HepG2 (cell line): ENCODE measurements at regions not wholly inside any gene's neighbourhood (a gene's known extent, or its start where the extent isn't known, plus 50 kb on each side); places are given as distances from the start of the nearest gene placed in this dataset.

Source experiments
- ATAC-seq: fragments of 200-7000 bp; cut with Tn5 transposase; 3 replicates; pipeline ENCODE4 v1.9.1; 2020; ENCODE audit warnings: mild to moderate bottlenecking, moderate library complexity
- BruUV-seq: library from RNA; stranded (reverse); fragments of 400-500 nt; replicated peaks from 2 replicates; lab custom pipeline; 2021; lab: Mats Ljungman, UMichigan
- CTCF ChIA-PET: fragments of 300-600 bp; formaldehyde crosslinking; extraction: SDS; loops from one replicate; lab custom pipeline; 2021; ENCODE audit warnings: low total read pairs, inconsistent platforms, low intra/inter-chr PET ratio; lab: Yijun Ruan, JAX
- POLR2A ChIA-PET: fragments of 350-600 bp; sonication (Branson Sonifier 250); formaldehyde crosslinking; loops from one replicate; lab custom pipeline; 2020; ENCODE audit warnings: antibody characterized with exemption, inconsistent platforms; lab: Yijun Ruan, JAX
- DNase-seq: peaks from one replicate; pipeline ENCODE4 v3.0.0-alpha.2; 2015; ENCODE audit warnings: low spot score
- FAIRE-seq: peaks from 3 replicates; lab custom pipeline; 2011; peaks lifted over from hg19 to GRCh38; lab: Jason Lieb, UNC
- H2AFZ ChIP-seq: one replicate; pipeline ENCODE4 v1.6.1; 2011; ENCODE audit warnings: low read length, inconsistent platforms
- H3K27ac ChIP-seq: fragments of 300-600 bp; 3 replicates; pipeline ENCODE4 v1.8.0; 2011; ENCODE audit warnings: mixed run types, mild to moderate bottlenecking, mixed read lengths, low read length, inconsistent platforms; ENCODE audit not compliant: insufficient read depth; ENCODE audit errors: extremely low read length
- H3K27me3 ChIP-seq, 2 experiments: fragments of 200-600 bp in 1 of 2; 2 replicates in 1 of 2; 3 replicates in 1 of 2; pipeline versions ENCODE4 v1.6.0 to v1.8.0; 2011; ENCODE audit warnings: low read length in 2 of 2, mild to moderate bottlenecking in 2 of 2, moderate library complexity in 2 of 2, inconsistent platforms in 1 of 2; ENCODE audit not compliant: insufficient read depth in 2 of 2, control insufficient read depth in 1 of 2
- H3K36me3 ChIP-seq, 2 experiments: fragments of 200-600 bp in 1 of 2; replicated peaks in 1 of 2; 2 replicates in 1 of 2; 3 replicates in 1 of 2; pipeline versions ENCODE4 v1.5.1 to v1.8.0; 2011; ENCODE audit warnings: low read length in 2 of 2, inconsistent platforms in 1 of 2; ENCODE audit not compliant: insufficient read depth in 2 of 2, control insufficient read depth in 1 of 2
- H3K4me1 ChIP-seq: 2 replicates; pipeline ENCODE4 v1.5.1; 2012; ENCODE audit warnings: low read length, inconsistent platforms; ENCODE audit not compliant: insufficient read depth
- H3K4me2 ChIP-seq: 2 replicates; pipeline ENCODE4 v1.6.0; 2011; ENCODE audit warnings: low read depth, low read length, inconsistent platforms
- H3K4me3 ChIP-seq, 3 experiments: fragments of 200-600 bp in 1 of 3; sonication (generic), shearing (Covaris generic) in 1 of 3; replicated peaks in 1 of 3; 2 replicates each; pipeline ENCODE4 v1.5.1; 2011 to 2016; ENCODE audit warnings: low read length in 3 of 3, inconsistent platforms in 2 of 3, low read depth in 2 of 3, mild to moderate bottlenecking in 2 of 3, control low read depth in 1 of 3, mixed read lengths in 1 of 3; ENCODE audit not compliant: insufficient read depth in 1 of 3
- H3K79me2 ChIP-seq: one replicate; pipeline ENCODE4 v1.6.1; 2011; ENCODE audit warnings: low read length, inconsistent platforms; ENCODE audit not compliant: insufficient read depth
- H3K9ac ChIP-seq: 2 replicates; pipeline ENCODE4 v1.6.0; 2011; ENCODE audit warnings: mild to moderate bottlenecking, low read depth, low read length, inconsistent platforms; ENCODE audit not compliant: insufficient read depth
- H3K9me3 ChIP-seq: 2 replicates; pipeline ENCODE4 v1.5.1; 2012; ENCODE audit warnings: mild to moderate bottlenecking, low read length
- H4K20me1 ChIP-seq: 2 replicates; pipeline ENCODE4 v1.6.0; 2011; ENCODE audit warnings: inconsistent platforms, mild to moderate bottlenecking, low read length, moderate library complexity; ENCODE audit not compliant: insufficient read depth
- CEBPB ChIP-seq: IDR thresholded peaks from 2 replicates; pipeline ENCODE4 v1.6.1; 2011; ENCODE audit warnings: low read depth, low read length, improper control_type of control experiment, borderline replicate concordance
- SMAD1 ChIP-seq: sonication (generic); formaldehyde crosslinking; IDR thresholded peaks from 2 replicates; pipeline ENCODE4 v1.4.0; 2020; ENCODE audit warnings: missing genetic modification reagents, low read depth, mild to moderate bottlenecking, borderline replicate concordance
- ZNF138 ChIP-seq: sonication (generic); formaldehyde crosslinking; IDR thresholded peaks from 2 replicates; pipeline ENCODE4 v1.5.0; 2020; ENCODE audit warnings: mild to moderate bottlenecking, low read depth, missing genetic modification reagents
- ZNF337 ChIP-seq: sonication (generic); formaldehyde crosslinking; IDR thresholded peaks from 2 replicates; pipeline ENCODE4 v1.5.1; 2020; ENCODE audit warnings: missing genetic modification reagents, low read depth, mild to moderate bottlenecking, borderline replicate concordance
- ZNF605 ChIP-seq: sonication (generic); formaldehyde crosslinking; IDR thresholded peaks from 2 replicates; pipeline ENCODE4 v1.8.0; 2022; ENCODE audit warnings: mild to moderate bottlenecking, missing genetic modification reagents
- ZNF775 ChIP-seq: sonication (generic); formaldehyde crosslinking; IDR thresholded peaks from 2 replicates; pipeline ENCODE4 v1.4.0; 2020; ENCODE audit warnings: missing genetic modification reagents, mild to moderate bottlenecking, moderate library complexity, borderline replicate concordance
- WGBS: methylation state at CpG from one replicate; pipeline ENCODE4 v1.1.6; 2017; ENCODE audit warnings: low lambda C conversion rate; 5-methylcytosine and 5-hydroxymethylcytosine counted together
- in situ Hi-C: cut with HindIII; loops from 2 replicates; pipeline ENCODE4 v1.10.0; 2017; ENCODE audit warnings: low pct_unique_long_range_greater_than_20kb; ENCODE audit not compliant: extremely low pct_ligation_motif_present
- intact Hi-C: fragments of 100-400 bp; cut with micrococcal nuclease; formaldehyde crosslinking; loops from one replicate; pipeline ENCODE4 v1.10.0; 2022; ENCODE audit not compliant: unreplicated experiment
- TF ChIP-seq, protein P1 (sequence below): sonication (generic); formaldehyde crosslinking; IDR thresholded peaks from 2 replicates; pipeline ENCODE4 v1.9.0; 2021; ENCODE audit warnings: missing genetic modification reagents, borderline replicate concordance
- TF ChIP-seq, protein P2 (sequence below): sonication (generic); formaldehyde crosslinking; IDR thresholded peaks from 2 replicates; pipeline ENCODE4 v1.5.1; 2020; ENCODE audit warnings: missing genetic modification reagents, mild to moderate bottlenecking, borderline replicate concordance
- TF ChIP-seq, protein P3 (sequence below): sonication (generic); formaldehyde crosslinking; IDR thresholded peaks from 2 replicates; pipeline ENCODE4 v1.5.0; 2020; ENCODE audit warnings: mild to moderate bottlenecking, low read depth, missing genetic modification reagents, borderline replicate concordance

DNA sequence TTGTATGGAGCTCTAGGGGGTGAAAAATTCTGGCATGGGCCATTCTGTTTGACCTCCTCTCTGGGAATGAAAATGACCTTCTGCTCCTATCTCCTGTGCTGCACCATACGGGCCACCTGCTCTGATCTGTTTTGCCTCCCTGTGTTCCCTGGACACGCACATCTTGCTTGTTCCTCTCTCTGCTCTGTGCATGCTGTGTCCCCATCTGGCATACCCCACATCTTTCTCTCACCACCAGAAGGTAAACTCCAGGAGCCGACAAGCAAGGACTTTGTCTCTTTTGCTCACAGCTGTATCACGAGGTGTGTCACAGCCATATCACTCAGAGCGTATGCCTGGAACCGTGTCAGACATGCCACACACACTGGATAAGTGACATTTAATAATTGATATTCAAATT is 208.4 kb upstream of the DTNBP1 start:
- Histone ChIP-seq H3K4me3 (no peak overlapping the region), H3K9me3 (no peaks in the 10 kb centered on the region), H3K36me3 (no peaks in the 10 kb centered on the region), H3K27me3 (peaks cover 0 to 6% of the 10 kb centered on the region in 2 experiments; a peak in 1 of 5 replicates), H3K9ac (no peak overlapping the region), H3K79me2 (no peaks in the 10 kb centered on the region), H4K20me1 (no peaks in the 10 kb centered on the region), H3K4me2 (no peak overlapping the region), H3K4me1 (no peaks in the 10 kb centered on the region)
- FAIRE-seq (no peak), ATAC-seq (no peak), DNase-seq (no peak)
- CTCF ChIA-PET: no interaction called here
- in situ Hi-C loops: no loop called here
- no TSS peak for BruUV-seq
- POLR2A ChIA-PET: no interaction called here
- TF ChIP-seq, protein P1, sequence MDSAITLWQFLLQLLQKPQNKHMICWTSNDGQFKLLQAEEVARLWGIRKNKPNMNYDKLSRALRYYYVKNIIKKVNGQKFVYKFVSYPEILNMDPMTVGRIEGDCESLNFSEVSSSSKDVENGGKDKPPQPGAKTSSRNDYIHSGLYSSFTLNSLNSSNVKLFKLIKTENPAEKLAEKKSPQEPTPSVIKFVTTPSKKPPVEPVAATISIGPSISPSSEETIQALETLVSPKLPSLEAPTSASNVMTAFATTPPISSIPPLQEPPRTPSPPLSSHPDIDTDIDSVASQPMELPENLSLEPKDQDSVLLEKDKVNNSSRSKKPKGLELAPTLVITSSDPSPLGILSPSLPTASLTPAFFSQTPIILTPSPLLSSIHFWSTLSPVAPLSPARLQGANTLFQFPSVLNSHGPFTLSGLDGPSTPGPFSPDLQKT (CRISPR knock-in tag): no peak
- TF ChIP-seq ZNF337 (CRISPR knock-in tag): no peak
- TF ChIP-seq ZNF605 (CRISPR knock-in tag): no peak
- TF ChIP-seq ZNF775: no peak
- no peak for TF ChIP-seq ZNF138
- TF ChIP-seq SMAD1 (CRISPR knock-in tag): no peak
- TF ChIP-seq, all 625 proteins: peak for 0
- 26% methylated on average over 6 of the region's 6 CpGs for WGBS
- Histone ChIP-seq H2AFZ (no peak overlapping the region), H3K27ac (no peak overlapping the region)
- intact Hi-C loops: no loop called here

DNA sequence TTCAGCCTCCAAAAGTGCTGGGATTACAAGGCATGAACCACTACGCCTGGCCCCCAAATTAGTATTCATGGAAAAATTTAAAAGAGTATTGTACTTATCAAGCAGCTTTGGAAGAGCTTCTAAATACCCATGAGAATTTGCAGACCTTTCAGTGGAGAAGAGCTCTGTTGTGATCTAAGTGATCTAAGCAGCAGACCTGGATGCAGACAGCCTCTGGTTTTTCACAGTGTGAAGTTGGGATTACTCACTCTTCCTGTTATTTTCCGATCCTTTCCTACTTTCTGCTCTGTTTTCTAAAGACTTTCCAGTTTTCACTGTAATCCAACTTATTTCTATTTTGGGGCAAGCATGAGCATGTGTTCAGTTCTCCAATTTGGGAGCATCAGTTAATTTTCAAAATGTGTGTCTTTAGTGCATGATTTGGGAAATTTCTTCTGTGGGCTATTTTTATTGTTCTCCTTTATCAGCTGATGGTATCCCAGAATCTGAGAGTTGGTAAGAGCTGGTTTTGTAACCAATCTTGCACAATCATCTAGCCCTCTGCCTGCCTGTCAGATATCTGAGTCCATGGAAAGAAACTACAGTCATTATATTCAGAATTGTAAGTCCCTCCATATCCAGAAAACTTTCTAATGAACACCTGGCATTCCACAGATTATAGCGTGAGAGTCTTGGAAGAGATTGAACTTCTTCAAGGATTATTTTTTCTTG is 207.7 kb upstream of the DTNBP1 start:
- ATAC-seq: no peak
- 27% methylated on average over 3 of the region's 3 CpGs for WGBS

More for the DNA sequence above, 207.7 kb upstream of the DTNBP1 start:
- Histone ChIP-seq H3K79me2 (no peaks in the 10 kb centered on the region), H3K9me3 (no peaks in the 10 kb centered on the region), H2AFZ (no peak overlapping the region), H3K9ac (no peak overlapping the region), H3K4me1 (no peaks in the 10 kb centered on the region), H3K27me3 (peaks cover 0 to 6% of the 10 kb centered on the region in 2 experiments; a peak in 1 of 5 replicates), H3K36me3 (no peaks in the 10 kb centered on the region), H3K27ac (no peak overlapping the region), H3K4me3 (no peak overlapping the region), H3K4me2 (no peak overlapping the region), H4K20me1 (no peaks in the 10 kb centered on the region)
- ChIA-PET CTCF (no interaction called here), POLR2A (no interaction called here)
- TF ChIP-seq, protein P2, sequence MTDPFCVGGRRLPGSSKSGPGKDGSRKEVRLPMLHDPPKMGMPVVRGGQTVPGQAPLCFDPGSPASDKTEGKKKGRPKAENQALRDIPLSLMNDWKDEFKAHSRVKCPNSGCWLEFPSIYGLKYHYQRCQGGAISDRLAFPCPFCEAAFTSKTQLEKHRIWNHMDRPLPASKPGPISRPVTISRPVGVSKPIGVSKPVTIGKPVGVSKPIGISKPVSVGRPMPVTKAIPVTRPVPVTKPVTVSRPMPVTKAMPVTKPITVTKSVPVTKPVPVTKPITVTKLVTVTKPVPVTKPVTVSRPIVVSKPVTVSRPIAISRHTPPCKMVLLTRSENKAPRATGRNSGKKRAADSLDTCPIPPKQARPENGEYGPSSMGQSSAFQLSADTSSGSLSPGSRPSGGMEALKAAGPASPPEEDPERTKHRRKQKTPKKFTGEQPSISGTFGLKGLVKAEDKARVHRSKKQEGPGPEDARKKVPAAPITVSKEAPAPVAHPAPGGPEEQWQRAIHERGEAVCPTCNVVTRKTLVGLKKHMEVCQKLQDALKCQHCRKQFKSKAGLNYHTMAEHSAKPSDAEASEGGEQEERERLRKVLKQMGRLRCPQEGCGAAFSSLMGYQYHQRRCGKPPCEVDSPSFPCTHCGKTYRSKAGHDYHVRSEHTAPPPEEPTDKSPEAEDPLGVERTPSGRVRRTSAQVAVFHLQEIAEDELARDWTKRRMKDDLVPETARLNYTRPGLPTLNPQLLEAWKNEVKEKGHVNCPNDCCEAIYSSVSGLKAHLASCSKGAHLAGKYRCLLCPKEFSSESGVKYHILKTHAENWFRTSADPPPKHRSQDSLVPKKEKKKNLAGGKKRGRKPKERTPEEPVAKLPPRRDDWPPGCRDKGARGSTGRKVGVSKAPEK (CRISPR knock-in tag): no peak
- TF ChIP-seq CEBPB: peak; percentile 59
- TF ChIP-seq, protein P3, sequence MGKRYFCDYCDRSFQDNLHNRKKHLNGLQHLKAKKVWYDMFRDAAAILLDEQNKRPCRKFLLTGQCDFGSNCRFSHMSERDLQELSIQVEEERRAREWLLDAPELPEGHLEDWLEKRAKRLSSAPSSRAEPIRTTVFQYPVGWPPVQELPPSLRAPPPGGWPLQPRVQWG (CRISPR knock-in tag): no peak
- intact Hi-C loops (no loop called here), in situ Hi-C loops (no loop called here)
- DNase-seq: no peak
- no peak for FAIRE-seq
- no TSS peak for BruUV-seq
